Smooth muscle cell (in vitro differentiated cells): ENCODE measurements at regions not wholly inside any gene's neighbourhood (a gene's known extent, or its start where the extent isn't known, plus 50 kb on each side); places are given as distances from the start of the nearest gene placed in this dataset.

Source experiments
- DNase-seq: peaks from one replicate; lab custom pipeline; 2025; ENCODE audit not compliant: unreplicated experiment; lab: John Stamatoyannopoulos, UW
- H2AFZ ChIP-seq: fragments of 200-600 bp; sonication (generic); 2 replicates; pipeline ENCODE4 v1.6.0; 2016; ENCODE audit warnings: antibody characterized with exemption, low read depth, mild to moderate bottlenecking
- H3F3A ChIP-seq: fragments of 200-600 bp; sonication (generic); 2 replicates; pipeline ENCODE4 v1.6.0; 2017; ENCODE audit warnings: antibody characterized with exemption, low read depth
- H3K27ac ChIP-seq: fragments of 200-600 bp; sonication (generic); 2 replicates; pipeline ENCODE4 v1.5.1; 2016; ENCODE audit warnings: low read depth, mild to moderate bottlenecking
- H3K27me3 ChIP-seq: fragments of 200-600 bp; sonication (generic); 2 replicates; pipeline ENCODE4 v1.6.1; 2016; ENCODE audit warnings: low read depth, mild to moderate bottlenecking
- H3K36me3 ChIP-seq: fragments of 200-600 bp; sonication (generic); 2 replicates; pipeline ENCODE4 v1.5.1; 2016; ENCODE audit warnings: low read depth
- H3K4me1 ChIP-seq: fragments of 200-600 bp; sonication (generic); 2 replicates; pipeline ENCODE4 v1.5.1; 2016; ENCODE audit warnings: low read depth
- H3K4me2 ChIP-seq: fragments of 200-600 bp; sonication (generic); 2 replicates; pipeline ENCODE4 v1.6.0; 2016; ENCODE audit warnings: mild to moderate bottlenecking
- H3K4me3 ChIP-seq: fragments of 200-600 bp; sonication (generic); 2 replicates; pipeline ENCODE4 v1.5.1; 2016; ENCODE audit warnings: mild to moderate bottlenecking
- H3K79me2 ChIP-seq: fragments of 200-600 bp; sonication (generic); 2 replicates; pipeline ENCODE4 v1.6.0; 2016; ENCODE audit warnings: low read depth, mild to moderate bottlenecking
- H3K9ac ChIP-seq: fragments of 200-600 bp; sonication (generic); 2 replicates; pipeline ENCODE4 v1.6.0; 2016; ENCODE audit warnings: low read depth
- H3K9me3 ChIP-seq: fragments of 200-600 bp; sonication (generic); replicated peaks from 2 replicates; pipeline ENCODE4 v1.5.1; 2016; ENCODE audit warnings: low read depth
- H4K20me1 ChIP-seq: fragments of 200-600 bp; sonication (generic); 2 replicates; pipeline ENCODE4 v1.6.0; 2016; ENCODE audit warnings: low read depth
- WGBS: methylation state at CpG from one replicate; pipeline ENCODE4 v1.1.7; 2016; ENCODE audit warnings: low lambda C conversion rate; 5-methylcytosine and 5-hydroxymethylcytosine counted together
- TF ChIP-seq, protein P1 (sequence below): fragments of 200-600 bp; sonication (generic); IDR thresholded peaks from 2 replicates; pipeline ENCODE4 v1.5.1; 2017; ENCODE audit warnings: borderline replicate concordance, mild to moderate bottlenecking, antibody characterized with exemption; ENCODE audit not compliant: insufficient read depth, poor library complexity, severe bottlenecking

DNA sequence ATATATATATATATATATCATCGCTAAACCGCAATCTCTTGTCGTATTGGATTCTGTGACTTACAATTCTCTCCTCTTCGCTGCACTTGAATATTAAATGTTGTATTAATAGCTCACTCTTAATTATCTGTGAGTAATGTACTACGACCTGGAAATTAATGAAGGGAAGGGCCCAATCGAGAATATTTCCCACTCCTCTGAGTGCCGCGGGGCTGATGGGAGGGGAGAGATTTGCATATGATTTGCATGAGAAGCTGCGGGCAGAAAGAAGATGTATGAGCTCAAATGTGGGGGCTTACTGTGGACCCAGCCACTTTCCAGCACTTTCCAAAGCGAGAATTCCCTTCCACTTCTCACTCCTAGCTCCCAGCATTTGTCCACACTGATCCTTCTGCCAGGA lies 141.2 kb downstream of the MN1 start:
- 92% methylated on average over 10 of the region's 10 CpGs for WGBS
- no peak overlapping the region for H3K9ac ChIP-seq

DNA sequence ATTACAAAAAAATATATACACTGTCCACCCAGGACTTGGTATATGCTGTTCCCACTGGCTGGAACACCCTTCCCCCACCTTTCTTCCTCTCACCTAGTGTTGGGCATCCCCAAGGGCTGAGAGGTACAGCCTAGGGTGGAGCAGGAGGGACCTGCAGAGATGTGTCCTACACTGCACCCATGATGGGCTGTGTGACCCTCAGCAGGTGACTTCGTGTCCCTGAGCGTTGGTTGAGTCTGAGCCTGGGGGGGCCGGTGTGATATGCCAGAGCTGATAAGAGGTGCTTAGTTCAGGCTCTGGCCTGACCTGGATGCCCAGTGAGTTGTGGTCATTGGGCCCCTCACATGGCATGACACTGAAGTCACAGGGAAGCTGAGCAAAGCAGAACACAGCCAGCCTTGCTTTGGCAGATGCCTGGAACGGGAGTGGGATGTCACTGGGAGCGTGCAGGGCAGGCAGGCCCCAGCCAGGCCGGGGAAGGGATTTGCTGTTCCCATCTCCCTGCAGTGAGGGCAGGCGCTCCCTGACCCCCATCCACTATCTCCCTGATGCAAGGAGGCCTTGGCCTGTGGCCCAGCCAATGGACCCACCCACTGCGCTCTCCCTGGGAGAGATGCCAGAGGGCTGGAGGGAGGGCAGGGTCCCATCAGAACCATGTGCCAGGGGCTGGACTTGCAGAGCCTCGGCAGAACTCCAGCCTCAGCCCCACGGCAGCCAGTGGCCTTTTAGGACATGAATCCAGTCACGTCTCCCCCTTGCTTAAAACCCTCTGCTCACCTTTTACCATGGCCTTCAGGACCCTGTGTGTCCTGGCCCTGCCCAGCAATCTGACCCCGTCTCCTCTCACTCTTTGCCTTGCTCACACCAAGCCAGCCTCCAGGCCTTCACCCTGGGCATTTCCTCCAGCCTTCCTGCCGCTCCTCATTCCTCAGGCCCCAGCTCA lies 138.9 kb downstream of the MN1 start:
- no peak overlapping the region for H2AFZ ChIP-seq
- no peaks in the 10 kb centered on the region for H3K4me1 ChIP-seq
- DNase-seq = no peak
- no peaks in the 10 kb centered on the region for H3K79me2 ChIP-seq
- WGBS = 68% methylated on average over 13 of the region's 13 CpGs
- no peak overlapping the region for H3K4me2 ChIP-seq
- peaks cover 4% of the 10 kb centered on the region for H3F3A ChIP-seq
- H3K4me3 ChIP-seq = no peak overlapping the region
- no peaks in the 10 kb centered on the region for H3K9me3 ChIP-seq
- no peak overlapping the region for H3K27ac ChIP-seq
- TF ChIP-seq, protein P1, sequence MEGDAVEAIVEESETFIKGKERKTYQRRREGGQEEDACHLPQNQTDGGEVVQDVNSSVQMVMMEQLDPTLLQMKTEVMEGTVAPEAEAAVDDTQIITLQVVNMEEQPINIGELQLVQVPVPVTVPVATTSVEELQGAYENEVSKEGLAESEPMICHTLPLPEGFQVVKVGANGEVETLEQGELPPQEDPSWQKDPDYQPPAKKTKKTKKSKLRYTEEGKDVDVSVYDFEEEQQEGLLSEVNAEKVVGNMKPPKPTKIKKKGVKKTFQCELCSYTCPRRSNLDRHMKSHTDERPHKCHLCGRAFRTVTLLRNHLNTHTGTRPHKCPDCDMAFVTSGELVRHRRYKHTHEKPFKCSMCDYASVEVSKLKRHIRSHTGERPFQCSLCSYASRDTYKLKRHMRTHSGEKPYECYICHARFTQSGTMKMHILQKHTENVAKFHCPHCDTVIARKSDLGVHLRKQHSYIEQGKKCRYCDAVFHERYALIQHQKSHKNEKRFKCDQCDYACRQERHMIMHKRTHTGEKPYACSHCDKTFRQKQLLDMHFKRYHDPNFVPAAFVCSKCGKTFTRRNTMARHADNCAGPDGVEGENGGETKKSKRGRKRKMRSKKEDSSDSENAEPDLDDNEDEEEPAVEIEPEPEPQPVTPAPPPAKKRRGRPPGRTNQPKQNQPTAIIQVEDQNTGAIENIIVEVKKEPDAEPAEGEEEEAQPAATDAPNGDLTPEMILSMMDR = no peak
- no peaks in the 10 kb centered on the region for H3K36me3 ChIP-seq
- H3K27me3 ChIP-seq = no peaks in the 10 kb centered on the region
- no peaks in the 10 kb centered on the region for H4K20me1 ChIP-seq
- H3K9ac ChIP-seq = no peak overlapping the region

More for the DNA sequence above, 141.2 kb downstream of the MN1 start:
- Histone ChIP-seq H2AFZ (no peak overlapping the region), H3K9me3 (no peaks in the 10 kb centered on the region), H3K4me1 (no peaks in the 10 kb centered on the region), H3K27ac (no peak overlapping the region), H3K79me2 (no peaks in the 10 kb centered on the region), H3K36me3 (no peaks in the 10 kb centered on the region), H3K4me2 (no peak overlapping the region), H3F3A (no peaks in the 10 kb centered on the region), H3K27me3 (peaks cover 9% of the 10 kb centered on the region), H4K20me1 (no peaks in the 10 kb centered on the region), H3K4me3 (no peak overlapping the region)
- TF ChIP-seq, protein P1 = no peak
- no peak for DNase-seq

DNA sequence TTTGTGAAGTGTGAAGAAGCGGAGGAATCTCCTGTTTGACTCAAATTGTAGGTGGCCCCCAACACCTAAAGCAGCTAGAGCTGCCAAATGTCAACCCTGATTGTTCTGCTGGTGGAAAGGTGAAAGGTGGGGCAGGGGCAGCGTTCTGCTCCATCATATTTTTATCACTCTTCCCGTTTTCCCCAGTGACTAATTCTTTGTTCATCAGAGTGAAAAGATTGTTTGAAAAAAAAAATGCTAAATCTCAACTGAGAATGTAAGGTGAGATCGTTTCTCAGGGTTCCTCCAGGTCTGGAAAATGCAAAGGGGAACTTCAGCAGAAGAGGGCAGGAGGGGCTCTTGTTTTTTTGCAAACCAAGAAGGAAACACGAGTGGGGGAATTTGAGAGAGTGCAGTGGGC lies 137.7 kb downstream of the MN1 start:
- Histone ChIP-seq H3F3A (peaks cover 5% of the 10 kb centered on the region), H3K27ac (no peak overlapping the region), H3K9ac (no peak overlapping the region), H3K36me3 (no peaks in the 10 kb centered on the region), H3K79me2 (no peaks in the 10 kb centered on the region), H3K4me3 (no peak overlapping the region), H3K4me1 (no peaks in the 10 kb centered on the region), H2AFZ (no peak overlapping the region), H4K20me1 (no peaks in the 10 kb centered on the region), H3K27me3 (no peaks in the 10 kb centered on the region), H3K9me3 (no peaks in the 10 kb centered on the region), H3K4me2 (no peak overlapping the region)
- TF ChIP-seq, protein P1 = no peak
- WGBS = 65% methylated on average over 5 of the region's 5 CpGs
- no peak for DNase-seq
